Stimulated activated CD4-positive, alpha-beta T cell treated with anti-CD3 and anti-CD28 coated beads, Interleukin-15, amount 100 ng/mL, for 1 hour (primary cell): ENCODE measurements at regions not wholly inside any gene's neighbourhood (a gene's known extent, or its start where the extent isn't known, plus 50 kb on each side); places are given as distances from the start of the nearest gene placed in this dataset.
"Not testable (repeated sequence)": the region's sequence is repeated elsewhere in the genome, so short reads cannot be mapped to it uniquely, and the experiment has no call there.

Experiments
- DNase-seq, 2 donors: peaks; one replicate each; pipeline ENCODE4 v3.0.0-alpha.2; 2020; ENCODE audit warnings: low read depth in 1 of 2, low spot score in 1 of 2

- no peak for DNase-seq
Observed at GRCh38 chr13:99792079-99792921, 179.3 kb downstream of the ZIC5 start.

GRCh38 chr13:99782669-99783068 is 188.9 kb downstream of the ZIC5 start:
- DNase-seq, result no peak

GRCh38 chr13:99778500-99778899 is 193.1 kb downstream of the ZIC5 start:
- DNase-seq, result no peak

- DNase-seq, result no peak
Observed at GRCh38 chr13:99777873-99778272, 193.7 kb downstream of the ZIC5 start.

- no peak for DNase-seq
Observed at GRCh38 chr13:99774644-99775043, 196.9 kb downstream of the ZIC5 start.

GRCh38 chr13:99768986-99769385 is 202.6 kb downstream of the ZIC5 start:
- DNase-seq, result no peak

GRCh38 chr13:99766641-99767045 is 204.9 kb downstream of the ZIC5 start:
- DNase-seq, result no peak

- no peak for DNase-seq
Observed at GRCh38 chr13:99765869-99766268, 205.7 kb downstream of the ZIC5 start.

GRCh38 chr13:99760456-99760855 is 211.1 kb downstream of the ZIC5 start:
- DNase-seq, result no peak

GRCh38 chr13:99759163-99759552 is 212.4 kb downstream of the ZIC5 start:
- no peak for DNase-seq

- DNase-seq, result no peak
Observed at GRCh38 chr13:99758460-99759162, 213.0 kb downstream of the ZIC5 start.

GRCh38 chr13:99757756-99758459 is 213.7 kb downstream of the ZIC5 start:
- DNase-seq, result no peak

- no peak for DNase-seq
Observed at GRCh38 chr13:99756281-99756680, 215.3 kb downstream of the ZIC5 start.

- DNase-seq, result not testable (repeated sequence)
Observed at GRCh38 chr13:99754750-99755149, 216.8 kb downstream of the ZIC5 start.

- no peak for DNase-seq
Observed at GRCh38 chr13:99752373-99752772, 219.2 kb downstream of the ZIC5 start.

GRCh38 chr13:99751517-99752199 is 219.9 kb downstream of the ZIC5 start:
- DNase-seq, result no peak

GRCh38 chr13:99750951-99751350 is 220.6 kb downstream of the ZIC5 start:
- no peak for DNase-seq

- DNase-seq, result no peak
Observed at GRCh38 chr13:99749271-99750019, 222.1 kb downstream of the ZIC5 start.

GRCh38 chr13:99747403-99747710 is 224.2 kb downstream of the ZIC5 start:
- DNase-seq, result no peak

GRCh38 chr13:99746637-99747402 is 224.7 kb downstream of the ZIC5 start:
- no peak for DNase-seq
